ENCODE measurements at regions not wholly inside any gene's neighbourhood (a gene's known extent, or its start where the extent isn't known, plus 50 kb on each side); places are given as distances from the start of the nearest gene placed in this dataset.

- TF ChIP-seq ZNF7 (CRISPR knock-in tag; IDR thresholded peaks at IDR 0.05): no peak
- no peak for TF ChIP-seq RAD21 (CRISPR knock-in tag; IDR thresholded peaks at IDR 0.05)
- no peak for TF ChIP-seq NONO (IDR thresholded peaks at IDR 0.05)
- TF ChIP-seq NONO (CRISPR knock-in tag; conservative IDR thresholded peaks at IDR 0.05): no peak
- TF ChIP-seq ZBTB3 (CRISPR knock-in tag; IDR thresholded peaks at IDR 0.05; ENCODE audit: borderline replicate concordance, low read depth): no peak
- TF ChIP-seq, protein P1, sequence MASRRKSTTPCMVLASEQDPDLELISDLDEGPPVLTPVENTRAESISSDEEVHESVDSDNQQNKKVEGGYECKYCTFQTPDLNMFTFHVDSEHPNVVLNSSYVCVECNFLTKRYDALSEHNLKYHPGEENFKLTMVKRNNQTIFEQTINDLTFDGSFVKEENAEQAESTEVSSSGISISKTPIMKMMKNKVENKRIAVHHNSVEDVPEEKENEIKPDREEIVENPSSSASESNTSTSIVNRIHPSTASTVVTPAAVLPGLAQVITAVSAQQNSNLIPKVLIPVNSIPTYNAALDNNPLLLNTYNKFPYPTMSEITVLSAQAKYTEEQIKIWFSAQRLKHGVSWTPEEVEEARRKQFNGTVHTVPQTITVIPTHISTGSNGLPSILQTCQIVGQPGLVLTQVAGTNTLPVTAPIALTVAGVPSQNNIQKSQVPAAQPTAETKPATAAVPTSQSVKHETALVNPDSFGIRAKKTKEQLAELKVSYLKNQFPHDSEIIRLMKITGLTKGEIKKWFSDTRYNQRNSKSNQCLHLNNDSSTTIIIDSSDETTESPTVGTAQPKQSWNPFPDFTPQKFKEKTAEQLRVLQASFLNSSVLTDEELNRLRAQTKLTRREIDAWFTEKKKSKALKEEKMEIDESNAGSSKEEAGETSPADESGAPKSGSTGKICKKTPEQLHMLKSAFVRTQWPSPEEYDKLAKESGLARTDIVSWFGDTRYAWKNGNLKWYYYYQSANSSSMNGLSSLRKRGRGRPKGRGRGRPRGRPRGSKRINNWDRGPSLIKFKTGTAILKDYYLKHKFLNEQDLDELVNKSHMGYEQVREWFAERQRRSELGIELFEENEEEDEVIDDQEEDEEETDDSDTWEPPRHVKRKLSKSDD (CRISPR knock-in tag; IDR thresholded peaks at IDR 0.05; ENCODE audit: low read depth): no peak
- TF ChIP-seq, protein P2, sequence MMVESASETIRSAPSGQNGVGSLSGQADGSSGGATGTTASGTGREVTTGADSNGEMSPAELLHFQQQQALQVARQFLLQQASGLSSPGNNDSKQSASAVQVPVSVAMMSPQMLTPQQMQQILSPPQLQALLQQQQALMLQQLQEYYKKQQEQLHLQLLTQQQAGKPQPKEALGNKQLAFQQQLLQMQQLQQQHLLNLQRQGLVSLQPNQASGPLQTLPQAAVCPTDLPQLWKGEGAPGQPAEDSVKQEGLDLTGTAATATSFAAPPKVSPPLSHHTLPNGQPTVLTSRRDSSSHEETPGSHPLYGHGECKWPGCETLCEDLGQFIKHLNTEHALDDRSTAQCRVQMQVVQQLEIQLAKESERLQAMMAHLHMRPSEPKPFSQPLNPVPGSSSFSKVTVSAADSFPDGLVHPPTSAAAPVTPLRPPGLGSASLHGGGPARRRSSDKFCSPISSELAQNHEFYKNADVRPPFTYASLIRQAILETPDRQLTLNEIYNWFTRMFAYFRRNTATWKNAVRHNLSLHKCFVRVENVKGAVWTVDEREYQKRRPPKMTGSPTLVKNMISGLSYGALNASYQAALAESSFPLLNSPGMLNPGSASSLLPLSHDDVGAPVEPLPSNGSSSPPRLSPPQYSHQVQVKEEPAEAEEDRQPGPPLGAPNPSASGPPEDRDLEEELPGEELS (CRISPR knock-in tag; IDR thresholded peaks at IDR 0.05): no peak
- TF ChIP-seq PAX8 (CRISPR knock-in tag; IDR thresholded peaks at IDR 0.05; ENCODE audit: borderline replicate concordance): no peak
- TF ChIP-seq KLF9 (CRISPR knock-in tag; IDR thresholded peaks at IDR 0.05; ENCODE audit: low read depth): no peak
- no peak for TF ChIP-seq NR2F6 (IDR thresholded peaks at IDR 0.05)
- TF ChIP-seq NR2F6 (CRISPR knock-in tag; IDR thresholded peaks at IDR 0.05): 0 out of 2 replicates have a peak, but pooled peaks have one; percentile 9
- TF ChIP-seq MTF2 (CRISPR knock-in tag; IDR thresholded peaks at IDR 0.05; ENCODE audit: borderline replicate concordance): no peak
- TF ChIP-seq FOSL2 (CRISPR knock-in tag; IDR thresholded peaks at IDR 0.05): no peak
- no peak for TF ChIP-seq SOX6 (IDR thresholded peaks at IDR 0.05)
- TF ChIP-seq SOX6 (CRISPR knock-in tag; IDR thresholded peaks at IDR 0.05): no peak
- no peak for TF ChIP-seq ZNF747 (CRISPR knock-in tag; IDR thresholded peaks at IDR 0.05; ENCODE audit: borderline replicate concordance)
- peak; percentile 49 for TF ChIP-seq AGO2 (optimal IDR thresholded peaks at IDR 0.05; ENCODE audit: low read depth, low read length)
- no peak for TF ChIP-seq ZSCAN22 (CRISPR knock-in tag; IDR thresholded peaks at IDR 0.05)
- no peak for TF ChIP-seq HES4 (CRISPR knock-in tag; IDR thresholded peaks at IDR 0.05; ENCODE audit: borderline replicate concordance)
- no peak for TF ChIP-seq TRIM22 (IDR thresholded peaks at IDR 0.05)
- no peak for TF ChIP-seq NFYC (CRISPR knock-in tag; IDR thresholded peaks at IDR 0.05)
- no peak for TF ChIP-seq CBX2 (IDR thresholded peaks at IDR 0.05; ENCODE audit: low read depth, low read length)
- TF ChIP-seq CBX2 (CRISPR knock-in tag; IDR thresholded peaks at IDR 0.05; ENCODE audit: low read depth): no peak
Measured at GRCh38 chr6:144853603-144854002, 568.5 kb downstream of the UTRN start (continued).

All from HepG2 (cell line).